HCT116 (cell line): ENCODE measurements at regions not wholly inside any gene's neighbourhood (a gene's known extent, or its start where the extent isn't known, plus 50 kb on each side); places are given as distances from the start of the nearest gene placed in this dataset.

Experiments
- ATAC-seq: fragments of 200-7000 bp; cut with Tn5 transposase; 2 replicates; pipeline ENCODE4 v1.9.1; 2020; ENCODE audit warnings: mild to moderate bottlenecking, moderate library complexity
- BruUV-seq: library from RNA; stranded (reverse); fragments of 400-500 nt; replicated peaks from 2 replicates; lab custom pipeline; 2021; lab: Mats Ljungman, UMichigan
- CTCF ChIA-PET: fragments of 300-600 bp; sonication (Branson Sonifier 250); formaldehyde crosslinking; loops from one replicate; lab custom pipeline; 2021; ENCODE audit warnings: antibody characterized with exemption; lab: Charles Lee
- POLR2A ChIA-PET: fragments of 300-600, 350-600 bp; sonication (Branson Sonifier 250); formaldehyde crosslinking; loops from one replicate; lab custom pipeline; 2021; ENCODE audit warnings: antibody characterized with exemption; lab: Charles Lee
- RAD21 ChIA-PET, 2 experiments: fragments of 300-600 bp; sonication (Branson Sonifier 250); formaldehyde crosslinking; loops; one replicate each; lab custom pipeline; 2023; ENCODE audit warnings: low total read pairs in 2 of 2; ENCODE audit not compliant: uncharacterized antibody in 2 of 2, unreplicated experiment in 2 of 2, low non-redundant PET in 1 of 2; lab: Charles Lee
- DNase-seq: peaks from one replicate; pipeline ENCODE4 v3.0.0-alpha.2; 2010; ENCODE audit warnings: low read depth, low spot score
- H2AFZ ChIP-seq: fragments of 200-600 bp; shearing (Covaris generic), sonication (generic); 2 replicates; pipeline ENCODE4 v1.6.1; 2017; ENCODE audit warnings: low read depth, mixed run types, mixed read lengths, antibody characterized with exemption, low read length; ENCODE audit not compliant: poor library complexity, severe bottlenecking
- H3K27ac ChIP-seq: 2 replicates; pipeline ENCODE4 v1.5.1; 2012; ENCODE audit warnings: low read depth, low read length
- H3K27me3 ChIP-seq: fragments of 200-600 bp; sonication (generic); 2 replicates; pipeline ENCODE4 v1.6.1; 2016; ENCODE audit warnings: mixed run types, low read length, mixed read lengths; ENCODE audit not compliant: insufficient read depth
- H3K36me3 ChIP-seq, 2 experiments: fragments of 200-500 bp in 1 of 2; fragments of 200-600 bp in 1 of 2; sonication (Bioruptor generic) in 1 of 2; sonication (generic) in 1 of 2; 2 replicates each; pipeline versions ENCODE4 v1.5.1 to v1.6.1; 2014 to 2016; ENCODE audit warnings: low read length in 2 of 2, inconsistent platforms in 1 of 2, mixed read lengths in 1 of 2, mixed run types in 1 of 2; ENCODE audit not compliant: insufficient read depth in 2 of 2, control insufficient read depth in 1 of 2
- H3K4me1 ChIP-seq, 2 experiments: fragments of 200-600 bp in 1 of 2; sonication (generic) in 1 of 2; 2 replicates each; pipeline versions ENCODE4 v1.5.1 to v1.6.1; 2012 to 2017; ENCODE audit warnings: low read length in 2 of 2, inconsistent platforms in 1 of 2, mild to moderate bottlenecking in 1 of 2, mixed read lengths in 1 of 2, mixed run types in 1 of 2, moderate library complexity in 1 of 2; ENCODE audit not compliant: insufficient read depth in 2 of 2, control insufficient read depth in 1 of 2
- H3K4me2 ChIP-seq: fragments of 200-600 bp; sonication (generic); 2 replicates; pipeline ENCODE4 v1.6.1; 2017; ENCODE audit warnings: mixed run types, low read length, mixed read lengths
- H3K4me3 ChIP-seq, 2 experiments: fragments of 200-600 bp in 1 of 2; sonication (generic) in 1 of 2; replicated peaks in 1 of 2; 2 replicates each; pipeline ENCODE4 v1.5.1; 2011 to 2016; ENCODE audit warnings: low read length in 2 of 2, control low read depth in 1 of 2, low read depth in 1 of 2, mild to moderate bottlenecking in 1 of 2, mixed read lengths in 1 of 2, mixed run types in 1 of 2
- H3K79me2 ChIP-seq: fragments of 200-600 bp; sonication (generic); 2 replicates; pipeline ENCODE4 v1.6.1; 2017; ENCODE audit warnings: mild to moderate bottlenecking, mixed run types, low read length, moderate library complexity, mixed read lengths; ENCODE audit not compliant: insufficient read depth
- H3K9ac ChIP-seq: fragments of 200-600 bp; sonication (generic); 2 replicates; pipeline ENCODE4 v1.6.1; 2016; ENCODE audit warnings: low read length, mixed read lengths
- H3K9me2 ChIP-seq: fragments of 200-600 bp; sonication (generic), shearing (Covaris generic); 2 replicates; pipeline ENCODE4 v1.6.1; 2017; ENCODE audit warnings: mixed run types, mild to moderate bottlenecking, moderate library complexity; ENCODE audit not compliant: insufficient read depth
- H3K9me3 ChIP-seq, 2 experiments: fragments of 200-500 bp in 1 of 2; fragments of 200-600 bp in 1 of 2; sonication (Bioruptor generic) in 1 of 2; sonication (generic) in 1 of 2; 2 replicates each; pipeline ENCODE4 v1.6.1; 2014 to 2017; ENCODE audit warnings: low read length in 2 of 2, mixed read lengths in 2 of 2, inconsistent platforms in 1 of 2, low read depth in 1 of 2, mild to moderate bottlenecking in 1 of 2, mixed run types in 1 of 2, moderate library complexity in 1 of 2; ENCODE audit not compliant: control insufficient read depth in 1 of 2, insufficient read depth in 1 of 2
- H4K20me1 ChIP-seq: fragments of 200-600 bp; sonication (generic), shearing (Covaris generic); 2 replicates; pipeline ENCODE4 v1.6.1; 2017; ENCODE audit warnings: mixed run types, mild to moderate bottlenecking, moderate library complexity; ENCODE audit not compliant: insufficient read depth
- ATF3 ChIP-seq: IDR thresholded peaks from 2 replicates; pipeline ENCODE4 v1.6.1; 2012
- CBX3 ChIP-seq: IDR thresholded peaks from 2 replicates; pipeline ENCODE4 v1.6.1; 2012; ENCODE audit warnings: low read depth
- CEBPB ChIP-seq: IDR thresholded peaks from 2 replicates; pipeline ENCODE4 v1.6.1; 2012; ENCODE audit warnings: low read depth
- EZH2phosphoT487 ChIP-seq: fragments of 200-600 bp; IDR thresholded peaks from 2 replicates; pipeline ENCODE4 v1.6.1; 2018; ENCODE audit warnings: antibody characterized with exemption, borderline replicate concordance
- POLR2A ChIP-seq: IDR thresholded peaks from 2 replicates; pipeline ENCODE4 v1.7.0; 2011; ENCODE audit warnings: borderline replicate concordance; ENCODE audit not compliant: insufficient read depth, insufficient read length; ENCODE audit errors: extremely low read depth
- POLR2AphosphoS5 ChIP-seq: IDR thresholded peaks from 2 replicates; pipeline ENCODE4 v1.6.1; 2011; ENCODE audit warnings: mild to moderate bottlenecking, low read depth, low read length, moderate library complexity
- TCF7L2 ChIP-seq: IDR thresholded peaks from 2 replicates; pipeline ENCODE4 v1.7.0; 2011; ENCODE audit warnings: borderline replicate concordance, inconsistent platforms; ENCODE audit not compliant: insufficient read depth, insufficient read length; ENCODE audit errors: extremely low read depth
- YY1 ChIP-seq: IDR thresholded peaks from 2 replicates; pipeline ENCODE4 v1.6.1; 2011; ENCODE audit warnings: low read length, low read depth, moderate library complexity, mild to moderate bottlenecking; ENCODE audit not compliant: insufficient replicate concordance; ENCODE audit errors: extremely low read depth
- ZBTB33 ChIP-seq: IDR thresholded peaks from 2 replicates; pipeline ENCODE4 v1.6.1; 2011; ENCODE audit warnings: mild to moderate bottlenecking, low read length, moderate library complexity; ENCODE audit not compliant: insufficient replicate concordance; ENCODE audit errors: extremely low read depth
- ZFX ChIP-seq: fragments of 450-650 bp; IDR thresholded peaks from 2 replicates; pipeline ENCODE4 v1.6.1; 2017
- ZNF274 ChIP-seq: fragments of 200-500 bp; sonication (Bioruptor generic); IDR thresholded peaks from 2 replicates; pipeline ENCODE4 v1.6.1; 2014; ENCODE audit warnings: mild to moderate bottlenecking, low read depth, low read length, inconsistent platforms
- intact Hi-C: fragments of 100-400 bp; cut with micrococcal nuclease; formaldehyde crosslinking; loops from 2 replicates; pipeline ENCODE4 v1.10.0; 2022

- H3K79me2 ChIP-seq = no peaks in the 10 kb centered on the region
- H3K9me3 ChIP-seq = no peaks in the 10 kb centered on the region
- POLR2A ChIA-PET = no interaction called here
- H3K4me3 ChIP-seq = no peak overlapping the region
- no peak overlapping the region for H2AFZ ChIP-seq
- H4K20me1 ChIP-seq = no peaks in the 10 kb centered on the region
- intact Hi-C loops = no loop called here
- no peak for DNase-seq
- no TSS peak for BruUV-seq
- RAD21 ChIA-PET = no interaction called here
- no peaks in the 10 kb centered on the region for H3K36me3 ChIP-seq
- no peak overlapping the region for H3K27ac ChIP-seq
- CTCF ChIA-PET = no interaction called here
- TF ChIP-seq ZBTB33 (no peak), CBX3 (no peak), ATF3 (no peak), POLR2AphosphoS5 (no peak), ZNF274 (no peak), POLR2A (no peak), YY1 (no peak), CEBPB (no peak), EZH2phosphoT487 (no peak), ZFX (no peak), TCF7L2 (no peak)
- TF ChIP-seq, all 23 proteins: peak for 0
- H3K4me2 ChIP-seq = no peak overlapping the region
- H3K9ac ChIP-seq = no peak overlapping the region
- ATAC-seq = no peak
- peaks cover 0 to 12% of the 10 kb centered on the region in 2 experiments; a peak in 1 of 4 replicates for H3K4me1 ChIP-seq
- H3K27me3 ChIP-seq = peaks cover 7% of the 10 kb centered on the region; the same call in 1 of the 2 replicates
- H3K9me2 ChIP-seq = no peaks in the 10 kb centered on the region
Observed at GRCh38 chr9:86733929-86734328, 213.4 kb downstream of the GAS1 start.
